ENCODE measurements at regions not wholly inside any gene's neighbourhood (a gene's known extent, or its start where the extent isn't known, plus 50 kb on each side); places are given as distances from the start of the nearest gene placed in this dataset.

- TF ChIP-seq KDM4A (IDR thresholded peaks at IDR 0.05; ENCODE audit: low read depth, low read length, severe bottlenecking) (no peak), CHD7 (IDR thresholded peaks at IDR 0.05; ENCODE audit: insufficient replicate concordance, low read length) (no peak), SUZ12 (IDR thresholded peaks at IDR 0.05; ENCODE audit: low read length) (no peak), YY1 (IDR thresholded peaks at IDR 0.05; ENCODE audit: low read depth, low read length) (no peak), TCF12 (IDR thresholded peaks at IDR 0.05; ENCODE audit: low read depth, low read length) (no peak), JUND (IDR thresholded peaks at IDR 0.05; ENCODE audit: low read length) (no peak), ZNF274 (IDR thresholded peaks at IDR 0.05; ENCODE audit: borderline replicate concordance, extremely low read depth, low read length) (no peak)
These were observed 291.0 kb upstream of the HAND2 start (continued) for GRCh38 chr4:173821036-173821435.
